ENCODE measurements at regions not wholly inside any gene's neighbourhood (a gene's known extent, or its start where the extent isn't known, plus 50 kb on each side); places are given as distances from the start of the nearest gene placed in this dataset.
"Not testable (repeated sequence)": the region's sequence is repeated elsewhere in the genome, so short reads cannot be mapped to it uniquely, and the experiment has no call there.

- no peak for DNase-seq
Observed at GRCh38 chr1:87398641-87399040, 70.0 kb downstream of the LMO4 start.

GRCh38 chr1:87399264-87399663, 70.6 kb downstream of the LMO4 start:
- DNase-seq, result no peak

GRCh38 chr1:87399701-87400100, 71.0 kb downstream of the LMO4 start:
- no peak for DNase-seq

- DNase-seq, result no peak
Observed at GRCh38 chr1:87400813-87401212, 72.1 kb downstream of the LMO4 start.

- DNase-seq, result no peak
Observed at GRCh38 chr1:87402241-87403002, 73.7 kb downstream of the LMO4 start.

GRCh38 chr1:87403061-87403820, 74.6 kb downstream of the LMO4 start:
- DNase-seq, result no peak

GRCh38 chr1:87404296-87404695, 75.6 kb downstream of the LMO4 start:
- DNase-seq, result no peak

- no peak for DNase-seq
Observed at GRCh38 chr1:87408665-87409248, 80.1 kb downstream of the LMO4 start.

GRCh38 chr1:87410776-87411480, 82.2 kb downstream of the LMO4 start:
- DNase-seq, result no peak

GRCh38 chr1:87413846-87414245, 85.2 kb downstream of the LMO4 start:
- DNase-seq, result not testable (repeated sequence)

GRCh38 chr1:87418048-87418447, 89.4 kb downstream of the LMO4 start:
- no peak for DNase-seq

GRCh38 chr1:87421809-87422208, 93.1 kb downstream of the LMO4 start:
- DNase-seq, result no peak

- DNase-seq, result no peak
Observed at GRCh38 chr1:87424541-87424940, 95.9 kb downstream of the LMO4 start.

- no peak for DNase-seq
Observed at GRCh38 chr1:87426463-87427249, 98.0 kb downstream of the LMO4 start.

- DNase-seq, result no peak
Observed at GRCh38 chr1:87428367-87428766, 99.7 kb downstream of the LMO4 start.

GRCh38 chr1:87428883-87429282, 100.2 kb downstream of the LMO4 start:
- no peak for DNase-seq

GRCh38 chr1:87432685-87433084, 104.0 kb downstream of the LMO4 start:
- DNase-seq, result no peak

GRCh38 chr1:87433101-87433500, 104.4 kb downstream of the LMO4 start:
- not testable (repeated sequence) for DNase-seq

GRCh38 chr1:87435484-87435883, 106.8 kb downstream of the LMO4 start:
- no peak for DNase-seq

- DNase-seq, result not testable (repeated sequence)
Observed at GRCh38 chr1:87436115-87436514, 107.4 kb downstream of the LMO4 start.

GRCh38 chr1:87436534-87436933, 107.9 kb downstream of the LMO4 start:
- no peak for DNase-seq

- DNase-seq, result no peak
Observed at GRCh38 chr1:87437663-87438295, 109.1 kb downstream of the LMO4 start.

Data from activated gamma-delta T cell treated with Interleukin-2 at 50 U/mL for 16 hours (primary cell).